AG04450 (cell line): ENCODE measurements at regions not wholly inside any gene's neighbourhood (a gene's known extent, or its start where the extent isn't known, plus 50 kb on each side); places are given as distances from the start of the nearest gene placed in this dataset. TPM values are rescaled to one million over a fixed set of nuclear protein-coding genes. Genes with fewer than 3 reads are reported as not detected.

Source experiments
- CTCF ChIA-PET: fragments of 300-600, 350-600 bp; formaldehyde crosslinking; extraction: SDS; loops from one replicate; lab custom pipeline; 2022; ENCODE audit warnings: antibody characterized with exemption, inconsistent platforms; lab: Charles Lee
- POLR2A ChIA-PET: fragments of 350-600 bp; formaldehyde crosslinking; extraction: SDS; loops from one replicate; lab custom pipeline; 2021; ENCODE audit warnings: antibody characterized with exemption, inconsistent platforms; lab: Yijun Ruan, JAX
- DNase-seq: peaks from one replicate; pipeline ENCODE4 v3.0.0-alpha.2; 2011; ENCODE audit warnings: low read depth, low spot score
- H3K27ac ChIP-seq: one replicate; pipeline ENCODE4 v1.5.1; 2012; ENCODE audit warnings: low read depth, low read length, control low read depth
- H3K27me3 ChIP-seq: one replicate; pipeline ENCODE4 v1.6.0; 2012; ENCODE audit warnings: low read length; ENCODE audit not compliant: control insufficient read depth, insufficient read depth
- H3K4me3 ChIP-seq: 2 replicates; pipeline ENCODE4 v1.5.1; 2011; ENCODE audit warnings: mild to moderate bottlenecking, low read depth, low read length, control low read depth
- H3K9me3 ChIP-seq: 2 replicates; pipeline ENCODE4 v1.5.1; 2012; ENCODE audit warnings: low read length; ENCODE audit not compliant: control insufficient read depth, insufficient read depth
- small RNA-seq: library from RNA; depleted of rRNA; stranded (forward); fragments of <200 nt; gene quantifications from one replicate; pipeline ENCODE3, GENCODE V24; 2012; ENCODE audit warnings: low read depth; ENCODE audit not compliant: insufficient read length
- TF ChIP-seq, protein P1 (sequence below): IDR thresholded peaks from 2 replicates; pipeline ENCODE4 v1.5.1; 2011; ENCODE audit warnings: low read depth, low read length, control low read depth, inconsistent platforms

DNA sequence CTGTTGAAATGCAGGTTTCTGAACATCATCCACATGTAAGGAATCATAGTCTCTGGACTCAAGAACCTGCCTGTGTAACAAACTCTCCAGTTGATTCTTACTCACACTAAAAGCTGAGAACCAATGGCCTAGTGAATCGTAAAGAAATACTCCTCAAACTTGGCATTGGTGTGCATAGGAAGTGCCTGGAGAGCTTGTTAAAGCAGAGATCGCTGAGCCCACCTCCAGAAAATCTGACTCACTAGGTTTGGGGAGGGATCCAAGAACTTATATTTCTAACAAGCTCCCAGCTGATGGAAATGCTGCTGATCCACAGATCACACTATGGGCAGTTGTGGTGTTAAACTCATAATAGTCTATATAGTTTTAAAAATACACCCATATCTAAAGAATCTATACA, 55.8 kb upstream of the LMCD1 start:
- no peak overlapping the region for H3K4me3 ChIP-seq
- no peaks in the 10 kb centered on the region for H3K27me3 ChIP-seq
- H3K27ac ChIP-seq: peak overlapping the region; percentile 22
- TF ChIP-seq, protein P1, sequence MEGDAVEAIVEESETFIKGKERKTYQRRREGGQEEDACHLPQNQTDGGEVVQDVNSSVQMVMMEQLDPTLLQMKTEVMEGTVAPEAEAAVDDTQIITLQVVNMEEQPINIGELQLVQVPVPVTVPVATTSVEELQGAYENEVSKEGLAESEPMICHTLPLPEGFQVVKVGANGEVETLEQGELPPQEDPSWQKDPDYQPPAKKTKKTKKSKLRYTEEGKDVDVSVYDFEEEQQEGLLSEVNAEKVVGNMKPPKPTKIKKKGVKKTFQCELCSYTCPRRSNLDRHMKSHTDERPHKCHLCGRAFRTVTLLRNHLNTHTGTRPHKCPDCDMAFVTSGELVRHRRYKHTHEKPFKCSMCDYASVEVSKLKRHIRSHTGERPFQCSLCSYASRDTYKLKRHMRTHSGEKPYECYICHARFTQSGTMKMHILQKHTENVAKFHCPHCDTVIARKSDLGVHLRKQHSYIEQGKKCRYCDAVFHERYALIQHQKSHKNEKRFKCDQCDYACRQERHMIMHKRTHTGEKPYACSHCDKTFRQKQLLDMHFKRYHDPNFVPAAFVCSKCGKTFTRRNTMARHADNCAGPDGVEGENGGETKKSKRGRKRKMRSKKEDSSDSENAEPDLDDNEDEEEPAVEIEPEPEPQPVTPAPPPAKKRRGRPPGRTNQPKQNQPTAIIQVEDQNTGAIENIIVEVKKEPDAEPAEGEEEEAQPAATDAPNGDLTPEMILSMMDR: no peak
- POLR2A ChIA-PET: interaction anchor here (0.5 to 3.1 kb wide), 4 partner anchors 12 to 133 kb away, joined by 3 to 20 read pairs (median 4); partner anchors contain the start of gene LMCD1
- peak; percentile 80 for DNase-seq
- CTCF ChIA-PET: interaction anchor here (2.5 to 6.0 kb wide), 3 partner anchors 29 to 178 kb away, joined by 15 to 159 read pairs (median 45); partner anchors contain the start of gene LMCD1
- H3K9me3 ChIP-seq: no peaks in the 10 kb centered on the region

DNA sequence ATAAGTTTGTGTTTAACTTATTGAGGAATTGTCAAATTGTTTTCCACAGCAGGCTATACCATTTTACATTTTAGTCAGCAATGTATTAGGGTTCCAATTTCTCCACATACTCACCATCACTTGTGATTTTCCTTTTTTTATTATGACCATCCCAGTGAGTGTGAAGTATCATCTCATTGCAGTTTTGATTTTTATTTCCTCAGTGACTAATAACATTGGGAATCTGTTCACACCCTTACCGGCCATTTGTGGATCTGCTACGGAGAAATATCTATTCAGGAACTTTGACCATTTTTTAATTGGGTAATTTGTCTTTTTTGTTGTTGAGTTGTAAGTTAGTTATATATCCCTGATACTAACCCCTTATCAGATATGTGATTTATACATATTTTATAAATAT, 54.8 kb upstream of the LMCD1 start:
- TF ChIP-seq, protein P1: no peak
- H3K9me3 ChIP-seq: no peaks in the 10 kb centered on the region
- no peak overlapping the region for H3K27ac ChIP-seq
- DNase-seq: no peak
- H3K4me3 ChIP-seq: no peak overlapping the region
- POLR2A ChIA-PET: no interaction called here
- CTCF ChIA-PET: interaction anchor here (6.0 kb wide), 1 partner anchor 177 kb away, joined by 159 read pairs; no protein-coding TSS in a partner anchor
- no peaks in the 10 kb centered on the region for H3K27me3 ChIP-seq

DNA sequence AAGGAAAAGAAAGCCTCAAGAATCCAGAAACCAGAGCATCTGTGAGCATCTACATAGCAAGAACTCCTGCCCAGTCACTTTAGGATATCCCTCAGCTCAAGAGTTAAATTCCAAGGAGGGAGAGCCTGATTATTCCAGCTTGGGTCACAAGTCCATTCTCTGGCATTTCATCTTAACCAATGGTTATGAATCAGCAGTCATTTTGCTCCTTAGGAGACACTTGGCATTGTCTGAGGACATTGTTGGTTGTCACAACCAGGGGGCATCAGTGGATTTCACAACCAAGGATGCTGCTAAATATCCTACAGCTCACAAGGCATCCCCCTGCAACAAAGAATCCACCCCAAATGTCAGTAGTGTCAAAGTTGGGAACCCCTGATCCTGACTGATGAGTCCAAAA, 51.0 kb upstream of the LMCD1 start:
- Histone ChIP-seq H3K9me3 (no peaks in the 10 kb centered on the region), H3K27me3 (no peaks in the 10 kb centered on the region), H3K4me3 (no peak overlapping the region), H3K27ac (no peak overlapping the region)
- ChIA-PET POLR2A (no interaction called here), CTCF (interaction anchor here (0.5 to 0.8 kb wide), 2 partner anchors 9 to 125 kb away, joined by 3 to 4 read pairs; no protein-coding TSS in a partner anchor)
- TF ChIP-seq, protein P1: no peak
- DNase-seq: no peak

DNA sequence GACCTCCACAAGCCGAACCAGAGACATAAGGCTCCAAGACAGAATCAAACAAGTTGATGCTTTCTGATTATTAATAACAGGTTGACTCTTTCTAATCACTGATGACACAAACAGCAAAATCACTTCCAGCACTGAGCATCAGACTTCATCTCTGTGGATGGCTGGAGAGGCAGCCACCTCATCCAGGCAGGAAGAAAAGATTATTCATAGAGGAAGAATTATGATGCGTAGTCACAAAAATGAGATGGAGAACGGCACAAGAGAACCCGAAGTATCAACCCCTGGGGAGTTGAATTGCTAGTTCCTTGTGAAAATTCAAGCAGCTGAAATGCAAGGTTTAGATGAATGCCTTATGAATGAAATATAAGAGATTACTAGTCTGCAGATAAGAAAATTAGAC, 49.9 kb upstream of the LMCD1 start:
- Histone ChIP-seq H3K9me3 (no peaks in the 10 kb centered on the region), H3K27ac (no peak overlapping the region), H3K4me3 (no peak overlapping the region), H3K27me3 (no peaks in the 10 kb centered on the region)
- TF ChIP-seq, protein P1: no peak
- POLR2A ChIA-PET: no interaction called here
- no peak for DNase-seq
- CTCF ChIA-PET: interaction anchor here (1.2 to 1.4 kb wide), 2 partner anchors 9 to 34 kb away, joined by 4 to 6 read pairs; no protein-coding TSS in a partner anchor

Small RNA genes in the stretch of these regions (small RNA-seq; reads per million reads assigned to genes)
- gene RNU4ATAC17P: not detected
